ENCODE measurements at regions not wholly inside any gene's neighbourhood (a gene's known extent, or its start where the extent isn't known, plus 50 kb on each side); places are given as distances from the start of the nearest gene placed in this dataset.

DNA sequence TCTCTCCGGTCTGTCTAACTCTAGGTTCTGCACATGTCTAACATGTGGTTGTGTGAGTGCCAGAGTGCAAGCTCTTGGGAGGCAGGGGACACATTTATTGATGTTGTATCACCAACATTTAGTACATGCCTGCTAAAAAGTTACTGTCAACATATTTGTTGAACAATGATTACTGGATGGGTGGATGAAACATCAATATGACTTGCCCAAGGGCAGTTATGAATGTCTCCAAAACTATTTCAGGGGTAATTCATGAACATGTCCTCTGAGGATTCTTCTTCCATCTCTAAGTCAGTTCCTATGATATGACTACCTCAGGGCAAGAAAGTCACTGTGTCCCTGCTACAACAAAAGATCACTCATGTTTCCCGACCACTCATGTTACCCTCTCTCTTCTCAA lies 91.3 kb upstream of the STEAP1B start:
- Histone ChIP-seq H3K9ac (no peak overlapping the region), H2AFZ (ENCODE audit: low read depth) (no peak overlapping the region), H3K9me3 (no peaks in the 10 kb centered on the region), H4K20me1 (ENCODE audit: insufficient read depth) (no peaks in the 10 kb centered on the region), H3K4me3 (ENCODE audit: low read depth in 2 of 2, low read length in 1 of 2) (no peak overlapping the region), H3F3A (replicated peaks; ENCODE audit: insufficient read depth) (no peaks in the 10 kb centered on the region), H3K36me3 (replicated peaks in 1 of 2; ENCODE audit: control insufficient read depth in 1 of 2, insufficient read depth in 2 of 2, low read length in 1 of 2) (no peaks in the 10 kb centered on the region), H3K79me2 (ENCODE audit: insufficient read depth) (no peaks in the 10 kb centered on the region), H3K27me3 (ENCODE audit: insufficient read depth) (no peaks in the 10 kb centered on the region; the same call in 1 of the 2 replicates), H3K27ac (ENCODE audit: low read depth in 2 of 2, low read length in 1 of 2) (no peak overlapping the region), H3K9me2 (no peaks in the 10 kb centered on the region), H3K4me2 (no peak overlapping the region), H3K4me1 (ENCODE audit: control insufficient read depth in 1 of 2, insufficient read depth in 2 of 2, low read depth in 1 of 2, low read length in 1 of 2) (peaks cover 0 to 3% of the 10 kb centered on the region in 2 experiments; a peak in 2 of 4 replicates)
- no peak for DNase-seq
- POLR2A ChIA-PET = no interaction called here
- TF ChIP-seq NFIC (IDR thresholded peaks at IDR 0.05; ENCODE audit: borderline replicate concordance) = no peak
- TF ChIP-seq, protein P1, sequence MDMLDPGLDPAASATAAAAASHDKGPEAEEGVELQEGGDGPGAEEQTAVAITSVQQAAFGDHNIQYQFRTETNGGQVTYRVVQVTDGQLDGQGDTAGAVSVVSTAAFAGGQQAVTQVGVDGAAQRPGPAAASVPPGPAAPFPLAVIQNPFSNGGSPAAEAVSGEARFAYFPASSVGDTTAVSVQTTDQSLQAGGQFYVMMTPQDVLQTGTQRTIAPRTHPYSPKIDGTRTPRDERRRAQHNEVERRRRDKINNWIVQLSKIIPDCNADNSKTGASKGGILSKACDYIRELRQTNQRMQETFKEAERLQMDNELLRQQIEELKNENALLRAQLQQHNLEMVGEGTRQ (IDR thresholded peaks at IDR 0.05; ENCODE audit: borderline replicate concordance, low read depth, low read length) = no peak
- TF ChIP-seq RCOR1 (IDR thresholded peaks at IDR 0.05; ENCODE audit: low read length) = no peak
- TF ChIP-seq FOXJ3 (CRISPR knock-in tag; IDR thresholded peaks at IDR 0.05) = no peak
- no peak for TF ChIP-seq GATA2 (CRISPR knock-in tag; IDR thresholded peaks at IDR 0.05)
- TF ChIP-seq RAD21 (IDR thresholded peaks at IDR 0.05; ENCODE audit: low read length) = no peak
- no peak for TF ChIP-seq MXI1 (IDR thresholded peaks at IDR 0.05; ENCODE audit: low read depth, low read length)
- TF ChIP-seq POLR2AphosphoS5 (IDR thresholded peaks at IDR 0.05; ENCODE audit: low read depth, low read length) = no peak
- no peak for TF ChIP-seq MAX (IDR thresholded peaks at IDR 0.05; ENCODE audit: low read depth)
- TF ChIP-seq ELF1 (IDR thresholded peaks at IDR 0.05) = no peak
- no peak for TF ChIP-seq YY1 (IDR thresholded peaks at IDR 0.05; ENCODE audit: low read depth)
- no peak for TF ChIP-seq SIN3A (IDR thresholded peaks at IDR 0.05; ENCODE audit: borderline replicate concordance, low read depth, low read length)
- TF ChIP-seq PBX3 (IDR thresholded peaks at IDR 0.05) = no peak
- TF ChIP-seq, protein P2, sequence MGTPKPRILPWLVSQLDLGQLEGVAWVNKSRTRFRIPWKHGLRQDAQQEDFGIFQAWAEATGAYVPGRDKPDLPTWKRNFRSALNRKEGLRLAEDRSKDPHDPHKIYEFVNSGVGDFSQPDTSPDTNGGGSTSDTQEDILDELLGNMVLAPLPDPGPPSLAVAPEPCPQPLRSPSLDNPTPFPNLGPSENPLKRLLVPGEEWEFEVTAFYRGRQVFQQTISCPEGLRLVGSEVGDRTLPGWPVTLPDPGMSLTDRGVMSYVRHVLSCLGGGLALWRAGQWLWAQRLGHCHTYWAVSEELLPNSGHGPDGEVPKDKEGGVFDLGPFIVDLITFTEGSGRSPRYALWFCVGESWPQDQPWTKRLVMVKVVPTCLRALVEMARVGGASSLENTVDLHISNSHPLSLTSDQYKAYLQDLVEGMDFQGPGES (IDR thresholded peaks at IDR 0.05; ENCODE audit: low read depth, low read length) = no peak
- no peak for TF ChIP-seq CHD2 (IDR thresholded peaks at IDR 0.05; ENCODE audit: low read length, partially characterized antibody)
- no peak for TF ChIP-seq EP300 (IDR thresholded peaks at IDR 0.05; ENCODE audit: borderline replicate concordance in 1 of 2, low read depth in 1 of 2, low read length in 1 of 2)
- CTCF ChIA-PET = no interaction called here
- WGBS (ENCODE audit: low lambda C conversion rate) = 25% methylated on average over 2 of the region's 2 CpGs

All from SK-N-SH (cell line).